HG02970 (cell line): ENCODE measurements at regions not wholly inside any gene's neighbourhood (a gene's known extent, or its start where the extent isn't known, plus 50 kb on each side); places are given as distances from the start of the nearest gene placed in this dataset.
A peak's percentile ranks its signal among the peaks of the same experiment; 100 is the strongest.

Experiments used
- ATAC-seq: cut with Tn5 transposase; IDR thresholded peaks from one replicate; pipeline ENCODE4 v1.9.1; 2021; ENCODE audit warnings: mild to moderate bottlenecking, moderate library complexity, moderate number of reproducible peaks; ENCODE audit not compliant: unreplicated experiment, low FRiP score

DNA sequence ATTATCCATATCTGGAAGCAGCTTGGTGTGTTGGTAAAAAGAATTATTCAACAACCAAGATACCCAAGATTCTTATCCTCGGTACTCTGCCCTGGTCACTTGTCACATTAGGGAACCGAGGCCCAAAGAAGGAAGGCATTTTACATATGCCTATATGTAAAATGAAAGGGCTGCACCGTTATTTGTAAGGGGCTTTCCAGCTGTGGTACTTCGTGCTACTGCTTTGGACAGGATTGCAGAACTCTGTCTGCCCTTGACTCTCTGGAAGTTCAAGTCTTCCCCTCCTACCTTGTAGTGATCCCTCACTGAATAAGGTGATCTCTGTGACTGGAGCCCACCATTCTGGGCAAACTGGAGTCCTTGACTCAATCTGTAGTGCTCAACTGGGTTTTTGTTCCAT lies 198.9 kb upstream of the TOPAZ1 start:
- no peak for ATAC-seq

DNA sequence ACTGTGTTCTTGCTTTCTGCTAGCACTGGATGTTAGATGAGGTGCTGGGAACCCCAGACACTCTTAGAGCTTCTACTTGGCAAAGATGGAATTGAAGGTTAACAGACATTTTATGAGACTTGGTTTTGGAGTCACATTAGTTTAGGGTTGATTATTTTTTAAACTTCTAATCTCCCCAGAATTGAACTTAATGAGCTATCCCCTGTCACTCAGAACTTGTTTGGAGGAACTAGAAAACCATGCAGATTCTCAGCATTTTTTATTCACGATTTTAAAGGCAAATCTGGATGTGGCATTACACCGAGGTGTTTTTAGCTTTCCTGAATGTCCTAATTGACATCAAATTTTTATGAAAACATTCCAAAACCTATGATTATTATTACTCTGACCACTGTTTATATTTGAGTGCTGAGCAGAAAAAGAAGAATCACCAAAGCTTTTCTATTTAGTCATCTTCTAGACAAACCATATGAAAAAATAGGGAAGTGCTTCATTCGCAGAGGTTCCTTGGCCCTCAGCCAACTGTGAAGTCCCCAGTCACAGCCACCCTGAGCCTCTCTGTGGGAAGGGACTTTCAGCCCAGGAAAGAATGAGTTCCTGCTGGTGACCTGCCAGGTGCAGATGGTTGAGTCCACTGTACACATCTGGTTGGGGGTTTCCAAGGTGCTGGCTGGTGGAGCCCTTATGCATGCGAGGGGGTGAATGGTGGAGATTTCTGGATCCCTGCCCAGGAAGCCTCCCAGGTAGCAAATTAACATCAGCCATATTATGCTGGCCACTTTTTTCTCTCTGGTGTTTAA lies 196.0 kb upstream of the TOPAZ1 start:
- ATAC-seq, result peak; percentile 86

DNA sequence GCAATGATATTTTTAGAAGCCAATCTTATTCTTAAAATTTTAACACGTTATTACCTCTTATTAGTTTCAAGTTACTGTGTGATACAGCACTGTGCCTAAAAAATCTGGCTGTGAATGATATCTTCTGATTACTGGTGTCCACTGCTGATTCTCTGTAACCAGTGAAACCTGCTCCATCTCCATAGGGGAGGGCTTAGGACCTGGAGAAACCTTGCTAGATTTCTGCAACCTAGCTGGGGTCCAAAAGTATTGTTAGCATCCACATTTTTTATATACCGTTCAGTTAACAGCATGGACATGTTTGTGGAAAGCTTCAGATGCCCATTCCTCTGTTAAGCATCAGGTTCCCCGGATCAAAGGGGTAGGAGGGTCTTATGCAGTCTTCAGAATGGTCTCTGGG lies 193.9 kb upstream of the TOPAZ1 start:
- no peak for ATAC-seq

DNA sequence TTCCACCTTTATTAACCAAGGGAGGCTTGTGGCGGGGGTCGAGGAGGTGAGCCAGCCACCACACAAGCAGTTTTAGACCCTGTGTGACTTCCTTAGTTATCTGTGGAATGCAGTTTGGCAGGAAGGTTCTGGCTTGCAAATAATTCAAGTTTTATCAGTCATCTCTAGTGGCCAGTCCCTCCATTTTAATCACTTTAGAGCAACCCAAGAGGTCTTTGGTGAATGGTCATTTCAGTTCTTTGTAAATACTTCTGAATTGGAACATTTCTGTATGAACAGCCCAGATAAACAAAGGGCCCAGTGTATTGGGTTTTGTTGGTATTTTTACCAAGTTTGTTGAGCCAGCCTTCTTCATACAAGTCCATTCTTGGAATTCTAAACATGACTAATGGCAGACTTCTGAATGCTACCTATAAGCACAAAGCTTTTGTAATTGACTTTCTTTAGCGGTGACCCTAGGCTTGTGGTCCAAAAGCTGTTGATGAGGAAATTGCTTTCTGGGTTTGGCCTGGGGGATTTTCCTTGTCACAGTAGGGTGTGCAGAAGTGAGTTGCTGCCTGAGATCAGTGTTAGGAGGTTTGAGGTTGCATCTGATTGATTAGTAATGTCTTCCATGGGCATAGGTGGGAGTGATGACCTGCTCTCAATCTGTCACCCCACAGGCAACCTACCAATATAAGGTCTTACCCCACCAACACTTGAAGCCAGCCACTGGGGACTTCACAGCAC lies 193.3 kb upstream of the TOPAZ1 start:
- no peak for ATAC-seq

DNA sequence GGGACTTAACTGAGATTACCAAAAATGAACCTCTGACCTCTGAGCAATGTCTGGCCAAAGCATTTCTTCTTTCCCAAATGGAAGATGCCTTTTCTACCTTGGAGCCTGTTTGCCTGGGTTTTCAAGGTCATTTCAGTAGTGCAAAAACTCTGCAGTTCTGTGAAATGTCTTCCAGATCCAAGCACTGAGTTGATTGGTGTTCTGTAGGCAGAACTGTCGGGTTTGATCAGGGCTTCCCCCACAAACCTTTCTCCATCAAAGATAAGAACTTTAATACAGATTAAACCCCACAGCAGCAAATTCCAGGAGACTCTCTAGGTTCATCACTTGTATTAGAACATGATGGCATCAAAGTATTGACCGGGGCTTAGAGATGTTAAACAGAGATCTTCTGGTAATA lies 192.7 kb upstream of the TOPAZ1 start:
- no peak for ATAC-seq

DNA sequence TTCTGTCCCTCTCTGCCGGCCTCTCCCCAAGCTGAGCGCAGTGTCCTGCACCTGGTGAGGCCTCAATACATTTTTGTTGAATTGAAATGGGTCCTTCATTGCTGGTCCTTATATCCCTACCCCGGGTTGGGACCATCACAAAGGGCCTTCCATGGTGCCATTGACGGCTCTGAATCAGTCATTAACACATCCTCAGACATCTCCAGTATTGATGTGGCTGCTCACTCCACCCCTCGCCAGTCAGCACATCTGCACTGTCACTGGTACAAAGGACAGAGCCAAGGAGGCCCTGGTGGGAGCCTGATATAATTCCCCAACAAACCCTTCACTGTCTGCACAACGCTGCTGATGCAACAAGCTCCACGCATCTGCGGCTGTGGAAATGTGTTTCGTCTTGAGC lies 191.6 kb upstream of the TOPAZ1 start:
- ATAC-seq, result no peak

DNA sequence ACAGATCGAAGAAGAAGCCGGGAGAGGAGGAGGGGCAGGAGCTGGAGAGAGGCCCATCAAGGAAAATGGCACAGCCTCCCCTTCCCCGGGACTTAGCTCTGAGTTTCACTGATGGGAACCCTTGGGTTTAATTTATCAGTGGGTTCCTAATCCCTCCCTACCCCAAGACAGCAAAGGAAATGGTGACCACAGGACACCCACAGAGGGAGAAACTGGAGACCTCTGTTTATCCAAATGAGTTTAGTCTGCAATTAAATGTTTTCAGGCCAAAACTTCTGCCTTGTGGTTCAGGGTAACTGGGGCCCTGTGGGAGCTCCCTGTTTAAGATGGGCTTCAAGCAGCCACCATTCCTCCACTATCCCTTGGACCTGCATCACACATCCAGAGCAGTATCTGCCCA lies 190.8 kb upstream of the TOPAZ1 start:
- ATAC-seq, result no peak

DNA sequence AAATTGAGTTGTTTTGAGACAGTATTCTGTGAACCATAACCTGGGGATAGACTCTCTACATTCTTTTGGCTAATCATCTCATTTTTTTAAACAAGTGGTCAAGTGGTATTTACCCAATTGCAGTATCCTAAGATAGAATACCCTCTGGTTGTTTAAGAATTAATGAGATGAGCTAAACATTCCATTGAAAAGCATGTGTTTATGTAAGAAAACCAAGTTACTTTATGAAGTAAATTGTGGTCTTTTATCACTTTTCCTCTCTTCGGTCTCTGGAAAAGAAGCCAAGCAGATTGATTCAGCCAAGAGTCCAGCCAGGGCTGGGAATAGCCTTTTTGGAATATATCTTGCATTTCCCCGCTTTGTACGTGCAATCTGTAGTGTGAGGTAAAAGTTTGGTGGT lies 185.7 kb upstream of the TOPAZ1 start:
- no peak for ATAC-seq

DNA sequence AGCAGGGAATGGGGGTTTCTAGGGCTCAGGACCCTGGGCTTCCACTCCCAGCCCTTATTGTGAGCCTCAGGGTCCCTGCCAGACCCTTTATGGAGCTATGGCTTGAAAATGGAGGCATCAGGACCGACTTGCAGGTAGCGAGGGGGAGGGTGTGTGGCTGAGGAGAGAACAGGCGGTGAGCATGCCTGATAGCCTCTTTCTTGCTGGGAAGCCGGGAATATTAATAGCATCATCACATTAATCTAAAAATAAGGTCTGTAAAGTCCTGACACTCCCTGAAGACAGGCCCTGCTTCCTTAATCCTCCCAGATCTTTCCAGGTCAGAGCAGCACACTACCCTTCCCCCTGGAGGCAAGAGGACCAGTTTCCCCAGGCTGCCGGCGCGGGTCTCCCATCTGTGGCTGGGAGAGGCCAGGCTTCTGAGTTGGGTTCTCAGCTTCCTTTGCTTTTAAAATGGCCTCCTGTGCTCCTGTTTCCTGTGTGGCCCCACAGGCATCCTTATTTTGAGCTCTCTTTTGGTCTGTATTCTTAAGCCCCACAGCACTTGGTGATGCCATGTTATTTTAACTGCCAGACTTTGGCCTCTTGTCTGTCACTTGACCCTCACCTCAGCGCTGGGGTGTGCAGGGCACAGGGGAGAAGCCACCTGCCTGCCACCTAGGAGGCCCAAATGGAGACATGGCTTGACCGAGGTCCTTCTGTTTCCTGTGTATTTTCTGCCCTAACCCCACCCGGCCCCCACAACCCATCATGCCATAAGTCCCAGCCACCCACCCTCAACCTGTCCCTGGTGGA lies 185.0 kb upstream of the TOPAZ1 start:
- ATAC-seq, result no peak

DNA sequence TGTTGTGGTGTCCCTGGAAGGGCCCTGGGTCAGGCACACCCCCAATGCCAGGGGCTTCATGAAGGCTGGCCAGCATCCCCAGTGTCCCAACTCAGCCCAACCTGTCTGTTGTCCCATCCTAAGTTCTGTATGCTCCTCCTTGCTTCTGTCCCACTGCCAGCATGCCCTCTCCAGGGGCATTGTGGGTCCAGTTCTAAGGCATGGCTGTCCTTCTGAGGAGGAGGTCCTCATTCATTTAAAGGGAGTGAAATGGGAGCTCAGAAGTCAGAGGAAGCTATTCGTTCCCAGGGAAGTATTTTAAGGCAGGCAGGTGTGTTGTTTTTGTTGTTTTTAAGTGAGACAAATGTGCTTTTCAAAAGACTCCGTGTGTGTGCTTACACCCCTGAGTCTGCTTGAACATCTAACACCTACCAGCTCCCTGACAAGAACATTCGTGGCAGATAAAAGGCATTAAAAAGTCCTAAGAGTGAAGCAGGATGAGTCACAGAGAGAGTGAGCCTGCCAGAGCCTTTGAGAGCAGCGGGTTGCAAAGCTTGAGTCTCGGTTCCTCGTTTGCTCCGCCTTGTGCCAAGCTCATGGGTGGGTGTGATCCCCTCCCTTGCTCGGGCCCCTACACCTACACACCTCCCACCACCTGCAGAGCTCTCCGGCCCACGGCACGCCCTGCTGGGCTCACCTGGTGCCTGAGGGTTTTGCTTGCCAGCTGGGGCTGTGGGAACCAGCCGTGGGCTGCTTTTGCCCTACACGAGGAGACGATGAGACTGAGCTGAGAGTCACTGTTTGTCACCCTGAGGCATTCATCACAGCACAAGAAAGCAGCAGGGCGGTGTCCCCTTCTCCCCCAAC lies 183.4 kb upstream of the TOPAZ1 start:
- no peak for ATAC-seq

DNA sequence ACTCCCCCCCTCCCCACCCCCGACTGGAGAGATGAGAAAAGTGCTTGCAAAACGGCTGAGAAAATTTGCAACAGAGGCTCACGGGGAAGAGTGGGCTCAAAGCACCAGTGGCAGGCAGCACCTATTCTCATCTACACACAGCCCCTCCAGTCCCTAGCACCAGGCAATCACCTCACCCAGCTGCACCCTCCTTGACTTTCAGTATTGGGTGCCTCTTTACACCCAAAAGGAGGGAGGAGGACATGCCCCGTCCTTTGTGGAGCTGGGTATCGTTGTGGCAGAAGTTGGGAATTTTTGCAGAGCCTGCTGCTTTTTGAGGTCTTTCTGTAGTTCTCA lies 182.8 kb upstream of the TOPAZ1 start:
- no peak for ATAC-seq

DNA sequence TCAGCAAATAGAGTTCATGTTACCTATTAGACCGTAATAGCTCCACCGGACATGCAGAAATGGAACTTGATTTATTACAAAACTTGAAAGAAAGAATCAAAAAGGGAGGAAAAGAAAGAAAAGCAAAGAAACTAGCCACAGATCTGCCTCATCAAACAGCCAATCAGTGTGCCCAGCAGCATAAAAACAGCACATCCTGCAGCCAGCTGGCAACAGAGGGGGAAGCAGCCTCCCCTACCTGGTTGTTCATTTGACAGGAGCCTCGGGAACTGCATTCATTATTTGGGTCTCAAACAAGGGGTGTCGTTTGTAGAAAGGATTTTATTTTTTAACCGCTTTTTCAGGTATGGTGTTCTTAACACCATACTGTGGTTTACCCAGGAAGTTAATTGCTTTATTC lies 181.5 kb upstream of the TOPAZ1 start:
- ATAC-seq, result no peak

DNA sequence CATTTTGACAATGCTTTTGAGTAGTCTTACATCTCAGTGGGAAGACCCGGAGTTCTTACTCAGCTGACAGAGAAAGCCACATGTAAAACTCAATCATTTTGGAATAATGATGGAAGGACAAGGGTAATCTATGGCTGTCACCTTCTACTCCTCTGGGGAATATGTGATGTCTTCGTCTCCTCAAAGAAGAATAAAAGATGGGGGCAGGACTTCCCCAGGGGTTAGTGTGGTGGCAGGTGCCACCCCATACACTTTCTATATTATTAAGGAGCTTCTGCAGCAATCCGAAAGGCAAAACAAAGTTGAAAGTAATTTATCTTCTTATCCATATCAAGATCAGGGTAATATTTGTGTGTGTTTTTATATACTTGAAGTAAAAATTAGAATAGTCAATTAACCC lies 180.4 kb upstream of the TOPAZ1 start:
- no peak for ATAC-seq

DNA sequence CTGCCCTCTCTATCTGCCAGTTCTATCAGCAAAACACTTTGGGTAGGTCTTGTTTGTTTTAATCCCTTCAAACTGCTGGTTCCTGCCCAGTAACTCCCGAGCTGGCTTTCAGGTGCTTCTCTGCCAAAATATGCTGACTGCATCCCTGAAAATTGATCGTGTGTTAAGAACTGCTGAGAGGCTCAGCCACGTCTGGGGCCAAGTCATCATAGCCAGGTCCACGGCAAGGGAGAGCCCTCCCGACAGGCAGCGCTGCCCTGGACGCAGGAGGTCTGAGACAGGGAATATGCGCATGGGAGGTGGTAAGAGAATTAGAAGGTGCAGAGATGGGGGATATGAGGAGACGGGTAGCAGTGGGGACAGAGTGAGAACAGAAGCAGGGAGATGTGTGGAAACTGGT lies 179.7 kb upstream of the TOPAZ1 start:
- ATAC-seq, result no peak

DNA sequence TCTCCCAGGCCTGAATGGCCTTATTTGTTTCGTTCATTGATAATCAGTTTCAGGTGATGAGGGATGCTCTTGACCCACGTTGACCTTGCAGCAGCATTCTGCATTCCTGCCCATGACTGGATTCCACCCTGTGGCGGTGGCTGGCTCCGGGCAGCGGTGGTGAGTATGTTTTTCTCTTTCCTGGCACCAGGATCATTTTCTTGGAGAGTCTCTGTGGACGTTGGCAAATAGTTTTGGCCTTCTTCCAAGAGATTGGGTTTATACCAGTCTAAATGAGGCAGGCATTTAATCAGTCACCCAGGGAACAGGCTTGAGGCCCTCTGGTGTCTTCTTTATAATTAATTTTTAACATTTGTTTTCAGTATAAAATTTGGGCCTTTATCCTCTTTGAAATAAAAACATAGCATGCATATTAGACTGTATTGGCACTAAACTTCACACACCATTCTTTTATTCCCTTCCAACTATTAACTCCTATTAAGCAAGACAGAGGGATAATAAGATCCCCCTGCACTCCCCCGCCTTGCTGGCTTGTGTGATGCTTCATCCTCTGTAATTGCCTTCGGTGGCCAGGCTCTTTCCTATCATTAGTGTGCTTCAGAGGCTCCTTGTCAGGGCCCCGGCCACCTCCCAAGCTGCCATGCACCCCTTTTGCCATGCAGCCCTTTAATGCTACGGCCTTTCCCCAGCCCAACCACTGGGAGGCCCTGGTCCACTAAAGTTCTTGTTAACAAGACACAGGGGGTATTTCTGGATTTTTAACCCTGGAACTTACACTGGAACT lies 176.2 kb upstream of the TOPAZ1 start:
- ATAC-seq, result no peak

DNA sequence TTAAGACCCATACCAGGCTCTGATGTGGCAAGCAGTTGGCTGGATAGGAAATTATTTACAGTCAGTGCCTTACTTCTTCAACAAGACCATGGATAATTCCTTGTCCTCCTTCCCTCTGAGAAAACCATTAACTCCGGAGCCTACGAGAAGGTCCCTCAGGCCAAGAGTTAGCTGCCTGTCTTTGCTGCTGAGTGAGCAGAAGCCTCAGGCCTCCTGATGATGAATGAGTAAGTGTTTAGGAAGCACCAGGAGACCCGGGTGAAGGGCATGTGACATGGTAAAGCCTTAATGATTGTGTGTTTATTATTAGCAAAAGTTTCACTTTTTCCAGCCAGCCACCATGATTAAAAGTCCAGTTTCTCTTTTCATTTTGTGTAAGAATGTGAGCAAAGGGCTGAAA lies 174.9 kb upstream of the TOPAZ1 start:
- ATAC-seq, result no peak

DNA sequence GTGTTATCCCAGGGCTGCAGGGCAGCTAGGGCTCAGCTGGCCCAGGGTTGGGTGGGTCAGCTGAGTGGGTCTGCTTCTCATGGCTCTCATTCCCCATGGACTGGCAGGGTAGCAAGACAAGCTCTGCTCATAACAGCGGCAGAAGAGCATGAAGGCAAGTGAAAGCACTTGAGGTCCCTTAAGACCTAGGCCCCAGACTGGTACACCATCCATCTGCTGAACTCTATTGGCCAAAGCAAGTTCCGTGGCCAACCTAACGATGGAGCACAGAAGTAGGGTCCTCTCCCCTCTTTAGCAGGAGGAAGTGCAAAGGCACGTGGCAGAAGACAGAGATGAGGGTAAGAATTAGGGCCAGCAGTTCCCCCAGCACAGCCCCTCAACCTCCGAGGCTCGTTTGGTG lies 174.3 kb upstream of the TOPAZ1 start:
- ATAC-seq, result no peak

DNA sequence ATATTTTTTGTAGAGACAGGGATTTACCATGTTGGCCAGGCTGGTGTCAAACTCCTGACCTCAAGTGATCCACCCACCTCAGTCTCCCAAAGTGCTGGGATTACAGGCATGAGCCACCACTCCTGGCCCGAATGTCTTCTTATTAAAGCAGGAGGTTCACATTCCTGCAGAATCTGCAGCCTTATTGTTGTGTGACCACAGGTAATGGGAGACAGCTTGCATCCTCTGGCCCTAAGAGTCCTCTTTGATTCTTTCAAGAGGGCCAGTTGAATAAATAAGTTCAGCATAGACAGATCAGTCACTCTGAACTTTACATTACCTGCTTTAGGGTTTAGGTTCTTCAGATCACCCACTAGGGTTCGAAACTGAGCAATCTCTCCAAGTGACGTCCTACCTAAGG lies 172.9 kb upstream of the TOPAZ1 start:
- ATAC-seq, result no peak

DNA sequence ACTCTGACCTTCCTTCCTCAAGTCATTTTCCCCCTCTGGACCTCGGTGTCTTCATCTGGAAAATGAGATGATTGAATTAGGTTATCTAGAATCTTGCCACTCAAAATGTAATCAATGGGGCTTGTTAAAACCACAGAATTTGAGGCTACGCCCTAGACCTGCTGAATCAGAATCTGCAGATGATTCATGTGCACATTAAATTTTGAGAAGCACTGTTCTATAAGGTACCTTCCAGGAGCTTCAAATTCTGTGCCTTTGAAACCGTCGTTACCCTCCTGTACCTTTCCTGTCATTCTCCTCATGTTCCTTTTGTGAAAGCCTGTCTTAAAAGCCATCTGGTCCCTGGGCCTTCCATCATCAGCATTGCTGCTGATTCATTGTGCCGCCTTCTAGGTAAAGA lies 172.4 kb upstream of the TOPAZ1 start:
- no peak for ATAC-seq
